KG1 (cell line): ENCODE measurements at regions not wholly inside any gene's neighbourhood (a gene's known extent, or its start where the extent isn't known, plus 50 kb on each side); places are given as distances from the start of the nearest gene placed in this dataset.
"Not testable (repeated sequence)": the region's sequence is repeated elsewhere in the genome, so short reads cannot be mapped to it uniquely, and the experiment has no call there.

Source experiments
- DNase-seq: peaks from one replicate; lab custom pipeline; 2025; lab: John Stamatoyannopoulos, UW

- not testable (repeated sequence) for DNase-seq
These were observed 52.0 kb downstream of the SYT15B start for GRCh38 chr10:47711428-47711827.

GRCh38 chr10:47710443-47710842 lies 52.9 kb downstream of the SYT15B start:
- not testable (repeated sequence) for DNase-seq

GRCh38 chr10:47705698-47706414 lies 57.5 kb downstream of the SYT15B start:
- peak; percentile 27 for DNase-seq

GRCh38 chr10:47701285-47701684 lies 62.1 kb downstream of the SYT15B start:
- not testable (repeated sequence) for DNase-seq

GRCh38 chr10:47699854-47700253 lies 63.5 kb downstream of the SYT15B start:
- not testable (repeated sequence) for DNase-seq

GRCh38 chr10:47696170-47696569 lies 67.2 kb downstream of the SYT15B start:
- not testable (repeated sequence) for DNase-seq

GRCh38 chr10:47695149-47695548 lies 68.2 kb downstream of the SYT15B start:
- not testable (repeated sequence) for DNase-seq

GRCh38 chr10:47690304-47690703 lies 73.1 kb downstream of the SYT15B start:
- not testable (repeated sequence) for DNase-seq

- DNase-seq = not testable (repeated sequence)
These were observed 79.4 kb downstream of the SYT15B start for GRCh38 chr10:47683826-47684475.

GRCh38 chr10:47681638-47681990 lies 81.8 kb downstream of the SYT15B start:
- DNase-seq = not testable (repeated sequence)

GRCh38 chr10:47680848-47681637 lies 82.3 kb downstream of the SYT15B start:
- not testable (repeated sequence) for DNase-seq

GRCh38 chr10:47676102-47676501 lies 87.3 kb downstream of the SYT15B start:
- not testable (repeated sequence) for DNase-seq

- DNase-seq = not testable (repeated sequence)
These were observed 87.8 kb downstream of the SYT15B start for GRCh38 chr10:47675577-47675976.

GRCh38 chr10:47673128-47673527 lies 90.3 kb downstream of the SYT15B start:
- DNase-seq = not testable (repeated sequence)

GRCh38 chr10:47670857-47671256 lies 92.5 kb downstream of the SYT15B start:
- not testable (repeated sequence) for DNase-seq

GRCh38 chr10:47661955-47662577 lies 101.3 kb downstream of the SYT15B start:
- DNase-seq = not testable (repeated sequence)

- not testable (repeated sequence) for DNase-seq
These were observed 106.7 kb downstream of the SYT15B start for GRCh38 chr10:47656732-47657131.

- DNase-seq = not testable (repeated sequence)
These were observed 109.2 kb downstream of the SYT15B start for GRCh38 chr10:47654161-47654560.

- DNase-seq = not testable (repeated sequence)
These were observed 114.8 kb downstream of the SYT15B start for GRCh38 chr10:47648594-47648993.

- not testable (repeated sequence) for DNase-seq
These were observed 115.8 kb downstream of the SYT15B start for GRCh38 chr10:47647523-47648101.

- not testable (repeated sequence) for DNase-seq
These were observed 116.6 kb downstream of the SYT15B start for GRCh38 chr10:47646686-47647273.
